ENCODE measurements at regions not wholly inside any gene's neighbourhood (a gene's known extent, or its start where the extent isn't known, plus 50 kb on each side); places are given as distances from the start of the nearest gene placed in this dataset.

- no peak overlapping the region for H2BK15ac ChIP-seq (ENCODE audit: low read length)
- peaks cover 2 to 10% (median 5%) of the 10 kb centered on the region in 4 experiments; a peak in 6 of 7 replicates for H3K4me1 ChIP-seq (replicated peaks in 1 of 4; ENCODE audit: control insufficient read depth in 3 of 4, insufficient read depth in 4 of 4, low read length in 3 of 4)
- TF ChIP-seq NRF1 (IDR thresholded peaks at IDR 0.05; ENCODE audit: low read depth, low read length), result no peak
- no peak for TF ChIP-seq EGR1 (IDR thresholded peaks at IDR 0.05; ENCODE audit: borderline replicate concordance, low read depth, low read length)
- TF ChIP-seq FOSL1 (IDR thresholded peaks at IDR 0.05; ENCODE audit: insufficient read depth, low read depth, low read length), result no peak
- no peak for TF ChIP-seq MAFK (IDR thresholded peaks at IDR 0.05; ENCODE audit: low read depth, low read length)
- no peak for TF ChIP-seq POLR2AphosphoS5 (IDR thresholded peaks at IDR 0.05; ENCODE audit: low read depth, low read length)
- no peak for TF ChIP-seq NANOG (IDR thresholded peaks at IDR 0.05; ENCODE audit: insufficient read depth, low read depth, low read length, poor library complexity, severe bottlenecking)
- no peak for TF ChIP-seq SIN3A (conservative IDR thresholded peaks at IDR 0.05 in 1 of 2, IDR thresholded peaks at IDR 0.05 in 1 of 2; ENCODE audit: low read depth in 1 of 2, low read length in 2 of 2)
- no peak for TF ChIP-seq ZNF274 (IDR thresholded peaks at IDR 0.05; ENCODE audit: borderline replicate concordance, extremely low read depth, low read length)
- TF ChIP-seq TAF7 (optimal IDR thresholded peaks at IDR 0.05; ENCODE audit: borderline replicate concordance, low read depth, low read length), result no peak
- ChIA-PET CTCF (ENCODE audit: partially characterized antibody) (interaction anchor here (0.6 to 3.9 kb wide), 8 partner anchors 11 to 1203 kb away, joined by 3 to 41 read pairs (median 3); no protein-coding TSS in a partner anchor), POLR2A (ENCODE audit: partially characterized antibody) (interaction anchor here (2.2 kb wide), 1 partner anchor 11 kb away, joined by 5 read pairs; no protein-coding TSS in a partner anchor)
- H3K36me3 ChIP-seq (ENCODE audit: control insufficient read depth in 2 of 4, insufficient read depth in 4 of 4, low read length in 3 of 4), result no peaks in the 10 kb centered on the region
- peaks cover 4% of the 10 kb centered on the region for H3K23me2 ChIP-seq (ENCODE audit: low read depth, low read length)
- H2AK5ac ChIP-seq (ENCODE audit: low read depth, low read length), result no peak overlapping the region
- H3K79me2 ChIP-seq (ENCODE audit: control insufficient read depth in 1 of 2, insufficient read depth in 2 of 2, low read length in 2 of 2), result no peaks in the 10 kb centered on the region
- H3K27me3 ChIP-seq (replicated peaks in 1 of 4; ENCODE audit: control insufficient read depth in 3 of 4, extremely low read depth in 1 of 4, insufficient read depth in 3 of 4, low read length in 3 of 4), result peaks cover 0 to 4% (median 1%) of the 10 kb centered on the region in 4 experiments; a peak in 1 of 7 replicates
- no peaks in the 10 kb centered on the region for H3K79me1 ChIP-seq (ENCODE audit: low read depth, low read length)
- no peak overlapping the region for H3K14ac ChIP-seq (ENCODE audit: insufficient read length)
- H3K4me3 ChIP-seq (ENCODE audit: extremely low read depth in 1 of 4, insufficient read depth in 2 of 4, low read depth in 3 of 4, low read length in 4 of 4), result no peak overlapping the region
- H3K9ac ChIP-seq (replicated peaks in 1 of 4; ENCODE audit: extremely low read depth in 1 of 4, low read depth in 3 of 4, low read length in 3 of 4), result no peak overlapping the region
- H4K20me1 ChIP-seq (replicated peaks in 1 of 2; ENCODE audit: control insufficient read depth in 1 of 2, insufficient read depth in 2 of 2, low read length in 2 of 2), result no peaks in the 10 kb centered on the region
- no peak overlapping the region for H3K18ac ChIP-seq (ENCODE audit: extremely low read depth, low read length)
- H2AFZ ChIP-seq (ENCODE audit: low read length), result no peak overlapping the region
- FAIRE-seq (no peak), DNase-seq (ENCODE audit: low read depth in 1 of 2, low spot score in 2 of 2) (no peak)
- no peaks in the 10 kb centered on the region for H3K9me3 ChIP-seq (ENCODE audit: insufficient read depth in 2 of 2, low read depth in 1 of 2, low read length in 1 of 2)
- no peak overlapping the region for H3K27ac ChIP-seq (ENCODE audit: low read depth, low read length)
- no peak overlapping the region for H4K91ac ChIP-seq (replicated peaks; ENCODE audit: insufficient read length, low read length)
- no peak overlapping the region for H3K23ac ChIP-seq (ENCODE audit: insufficient read length)
- no peak overlapping the region for H3K4ac ChIP-seq (replicated peaks; ENCODE audit: insufficient read length, low read depth, low read length)
- H2BK20ac ChIP-seq (ENCODE audit: low read length), result no peak overlapping the region
- H4K5ac ChIP-seq (ENCODE audit: insufficient read length, low read depth, low read length), result no peak overlapping the region
- H4K8ac ChIP-seq (ENCODE audit: extremely low read depth, insufficient read depth, low read length), result no peak overlapping the region
- H2BK5ac ChIP-seq (ENCODE audit: low read depth, low read length), result no peak overlapping the region
- H2BK120ac ChIP-seq (replicated peaks; ENCODE audit: low read depth, low read length), result no peak overlapping the region
- no peak overlapping the region for H3K56ac ChIP-seq (replicated peaks; ENCODE audit: insufficient read length, low read depth, low read length)
- no peak overlapping the region for H2BK12ac ChIP-seq (ENCODE audit: low read depth, low read length)
- H3K4me2 ChIP-seq (ENCODE audit: insufficient read depth in 1 of 2, low read depth in 2 of 2, low read length in 2 of 2), result no peak overlapping the region
Measured at GRCh38 chr3:188943591-188943990, 228.2 kb upstream of the TPRG1 start.
